Sigmoid colon (tissue), 3 donors: ENCODE measurements at regions not wholly inside any gene's neighbourhood (a gene's known extent, or its start where the extent isn't known, plus 50 kb on each side); places are given as distances from the start of the nearest gene placed in this dataset.

Experiments
- CTCF ChIP-seq, 4 experiments: fragments of 450-650 bp in 3 of 4; fragments of 200-600 bp in 1 of 4; IDR thresholded peaks; one replicate each; pipeline ENCODE4 v1.5.1; 2016 to 2019; ENCODE audit warnings: antibody characterized with exemption in 4 of 4, mild to moderate bottlenecking in 3 of 4, moderate library complexity in 2 of 4
- POLR2A ChIP-seq, 2 donors: fragments of 450-650 bp; IDR thresholded peaks; one replicate each; pipeline ENCODE4 v1.6.1; 2016; ENCODE audit warnings: antibody characterized with exemption in 2 of 2, mild to moderate bottlenecking in 2 of 2, moderate library complexity in 2 of 2

- TF ChIP-seq POLR2A (IDR thresholded peaks at IDR 0.05) (no peak), CTCF (IDR thresholded peaks at IDR 0.05) (no peak)
Measured at GRCh38 chr17:77763575-77763974, 194.9 kb upstream of the TNRC6C start.
